HG03354 (cell line): ENCODE measurements at regions not wholly inside any gene's neighbourhood (a gene's known extent, or its start where the extent isn't known, plus 50 kb on each side); places are given as distances from the start of the nearest gene placed in this dataset.
"Not testable (repeated sequence)": the region's sequence is repeated elsewhere in the genome, so short reads cannot be mapped to it uniquely, and the experiment has no call there.

Experiments
- ATAC-seq: cut with Tn5 transposase; IDR thresholded peaks from one replicate; pipeline ENCODE4 v1.9.1; 2021; ENCODE audit warnings: mild to moderate bottlenecking; ENCODE audit not compliant: unreplicated experiment, poor library complexity, severe bottlenecking

GRCh38 chr13:76271728-76272232 lies 614.4 kb downstream of the KCTD12 start:
- ATAC-seq: no peak

GRCh38 chr13:76268307-76268706 lies 617.9 kb downstream of the KCTD12 start:
- not testable (repeated sequence) for ATAC-seq

- ATAC-seq: no peak
These were observed 619.0 kb downstream of the KCTD12 start for GRCh38 chr13:76267216-76267615.

- no peak for ATAC-seq
These were observed 619.6 kb downstream of the KCTD12 start for GRCh38 chr13:76266561-76266960.

- ATAC-seq: no peak
These were observed 614.1 kb downstream of the LMO7 start for GRCh38 chr13:76250211-76250610.

GRCh38 chr13:76245920-76246319 lies 609.8 kb downstream of the LMO7 start:
- ATAC-seq: no peak

GRCh38 chr13:76245211-76245610 lies 609.1 kb downstream of the LMO7 start:
- ATAC-seq: no peak

GRCh38 chr13:76243120-76243519 lies 607.0 kb downstream of the LMO7 start:
- ATAC-seq: not testable (repeated sequence)

GRCh38 chr13:76239031-76239680 lies 603.0 kb downstream of the LMO7 start:
- no peak for ATAC-seq

GRCh38 chr13:76231522-76232167 lies 595.5 kb downstream of the LMO7 start:
- no peak for ATAC-seq

GRCh38 chr13:76229281-76229680 lies 593.2 kb downstream of the LMO7 start:
- ATAC-seq: no peak

- no peak for ATAC-seq
These were observed 590.8 kb downstream of the LMO7 start for GRCh38 chr13:76226941-76227340.

- ATAC-seq: no peak
These were observed 589.8 kb downstream of the LMO7 start for GRCh38 chr13:76225815-76226489.

GRCh38 chr13:76223999-76224398 lies 587.9 kb downstream of the LMO7 start:
- ATAC-seq: no peak

GRCh38 chr13:76223565-76223964 lies 587.4 kb downstream of the LMO7 start:
- no peak for ATAC-seq

- ATAC-seq: no peak
These were observed 586.4 kb downstream of the LMO7 start for GRCh38 chr13:76222511-76222910.

GRCh38 chr13:76216729-76217128 lies 580.6 kb downstream of the LMO7 start:
- no peak for ATAC-seq

- no peak for ATAC-seq
These were observed 577.9 kb downstream of the LMO7 start for GRCh38 chr13:76214001-76214400.

- peak; percentile 49 for ATAC-seq
These were observed 577.3 kb downstream of the LMO7 start for GRCh38 chr13:76213423-76213904.

GRCh38 chr13:76210262-76210661 lies 574.1 kb downstream of the LMO7 start:
- ATAC-seq: no peak
